ENCODE measurements at regions not wholly inside any gene's neighbourhood (a gene's known extent, or its start where the extent isn't known, plus 50 kb on each side); places are given as distances from the start of the nearest gene placed in this dataset.

DNA sequence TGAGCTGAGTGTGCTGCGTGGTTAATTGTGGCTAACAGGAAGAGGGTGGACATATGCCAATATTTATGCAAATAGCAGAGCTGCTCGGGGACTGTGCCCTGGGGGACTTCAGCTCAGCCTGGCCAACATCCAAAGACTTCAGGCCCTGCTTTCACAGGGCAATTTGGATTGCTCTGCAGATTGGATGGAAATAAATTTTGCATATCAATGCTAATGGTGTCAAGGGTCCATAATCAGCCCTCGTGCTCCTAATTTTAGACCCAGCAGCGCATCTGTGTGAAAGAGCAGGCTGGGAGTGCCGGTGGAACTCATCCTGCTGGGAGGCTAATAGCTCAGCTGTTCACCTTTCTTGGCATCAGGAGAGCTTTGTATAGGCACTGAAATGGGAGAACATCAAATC is 270.1 kb downstream of the TCERG1L start:
- TF ChIP-seq, protein P1, sequence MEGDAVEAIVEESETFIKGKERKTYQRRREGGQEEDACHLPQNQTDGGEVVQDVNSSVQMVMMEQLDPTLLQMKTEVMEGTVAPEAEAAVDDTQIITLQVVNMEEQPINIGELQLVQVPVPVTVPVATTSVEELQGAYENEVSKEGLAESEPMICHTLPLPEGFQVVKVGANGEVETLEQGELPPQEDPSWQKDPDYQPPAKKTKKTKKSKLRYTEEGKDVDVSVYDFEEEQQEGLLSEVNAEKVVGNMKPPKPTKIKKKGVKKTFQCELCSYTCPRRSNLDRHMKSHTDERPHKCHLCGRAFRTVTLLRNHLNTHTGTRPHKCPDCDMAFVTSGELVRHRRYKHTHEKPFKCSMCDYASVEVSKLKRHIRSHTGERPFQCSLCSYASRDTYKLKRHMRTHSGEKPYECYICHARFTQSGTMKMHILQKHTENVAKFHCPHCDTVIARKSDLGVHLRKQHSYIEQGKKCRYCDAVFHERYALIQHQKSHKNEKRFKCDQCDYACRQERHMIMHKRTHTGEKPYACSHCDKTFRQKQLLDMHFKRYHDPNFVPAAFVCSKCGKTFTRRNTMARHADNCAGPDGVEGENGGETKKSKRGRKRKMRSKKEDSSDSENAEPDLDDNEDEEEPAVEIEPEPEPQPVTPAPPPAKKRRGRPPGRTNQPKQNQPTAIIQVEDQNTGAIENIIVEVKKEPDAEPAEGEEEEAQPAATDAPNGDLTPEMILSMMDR (optimal IDR thresholded peaks at IDR 0.05 in 1 of 3, IDR thresholded peaks at IDR 0.05 in 1 of 3, conservative IDR thresholded peaks at IDR 0.05 in 1 of 3; ENCODE audit: extremely low read depth in 1 of 3, insufficient read depth in 2 of 3, low read length in 3 of 3) = no peak
- TF ChIP-seq EZH2 (IDR thresholded peaks at IDR 0.05; ENCODE audit: low read length) = no peak
